DND-41 (cell line): ENCODE measurements at regions not wholly inside any gene's neighbourhood (a gene's known extent, or its start where the extent isn't known, plus 50 kb on each side); places are given as distances from the start of the nearest gene placed in this dataset.

ENCODE experiments used
- ATAC-seq: fragments of 200-7000 bp; cut with Tn5 transposase; 3 replicates; pipeline ENCODE4 v1.9.1; 2021; ENCODE audit warnings: low read depth; ENCODE audit not compliant: insufficient read depth
- DNase-seq: peaks from one replicate; pipeline ENCODE4 v3.0.0-alpha.2; 2020
- H2AFZ ChIP-seq: 2 replicates; pipeline ENCODE4 v1.6.0; 2012; ENCODE audit warnings: low read depth, low read length
- H3K27ac ChIP-seq: 2 replicates; pipeline ENCODE4 v1.5.1; 2012; ENCODE audit warnings: low read length, inconsistent platforms
- H3K27me3 ChIP-seq: fragments of 200-600 bp; sonication (generic); 2 replicates; pipeline ENCODE4 v1.6.0; 2012; ENCODE audit warnings: low read length, mild to moderate bottlenecking, inconsistent platforms; ENCODE audit not compliant: insufficient read depth, poor library complexity
- H3K36me3 ChIP-seq: 2 replicates; pipeline ENCODE4 v1.5.1; 2012; ENCODE audit warnings: low read length, inconsistent platforms; ENCODE audit not compliant: insufficient read depth
- H3K4me1 ChIP-seq: 2 replicates; pipeline ENCODE4 v1.5.1; 2012; ENCODE audit warnings: mild to moderate bottlenecking, low read length; ENCODE audit not compliant: insufficient read depth
- H3K4me2 ChIP-seq: 2 replicates; pipeline ENCODE4 v1.6.0; 2012; ENCODE audit warnings: mild to moderate bottlenecking, moderate library complexity, low read length, inconsistent platforms; ENCODE audit not compliant: insufficient read depth
- H3K4me3 ChIP-seq, 2 experiments: fragments of 200-600 bp in 1 of 2; shearing (Covaris generic) in 1 of 2; 2 replicates each; pipeline ENCODE4 v1.5.1; 2012 to 2016; ENCODE audit warnings: inconsistent platforms in 2 of 2, low read length in 2 of 2, mild to moderate bottlenecking in 2 of 2, low read depth in 1 of 2, moderate library complexity in 1 of 2
- H3K79me2 ChIP-seq: 2 replicates; pipeline ENCODE4 v1.6.0; 2012; ENCODE audit warnings: low read length, inconsistent platforms; ENCODE audit not compliant: insufficient read depth
- H3K9ac ChIP-seq: 2 replicates; pipeline ENCODE4 v1.6.0; 2012; ENCODE audit warnings: low read depth, mild to moderate bottlenecking, inconsistent platforms, low read length, moderate library complexity
- H3K9me3 ChIP-seq: 2 replicates; pipeline ENCODE4 v1.5.1; 2012; ENCODE audit warnings: low read length, moderate library complexity, mild to moderate bottlenecking, inconsistent platforms; ENCODE audit not compliant: insufficient read depth, severe bottlenecking
- H4K20me1 ChIP-seq: 2 replicates; pipeline ENCODE4 v1.6.0; 2012; ENCODE audit warnings: low read length; ENCODE audit not compliant: insufficient read depth
- EZH2 ChIP-seq: IDR thresholded peaks from 3 replicates; pipeline ENCODE4 v1.6.1; 2012; ENCODE audit warnings: borderline replicate concordance, low read depth, mild to moderate bottlenecking, moderate library complexity, low read length, inconsistent platforms; ENCODE audit not compliant: severe bottlenecking
- TF ChIP-seq, protein P1 (sequence below): IDR thresholded peaks from 2 replicates; pipeline ENCODE4 v1.5.1; 2012; ENCODE audit warnings: borderline replicate concordance, low read length, moderate library complexity, mild to moderate bottlenecking; ENCODE audit not compliant: poor library complexity, severe bottlenecking; ENCODE audit errors: extremely low read depth

DNA sequence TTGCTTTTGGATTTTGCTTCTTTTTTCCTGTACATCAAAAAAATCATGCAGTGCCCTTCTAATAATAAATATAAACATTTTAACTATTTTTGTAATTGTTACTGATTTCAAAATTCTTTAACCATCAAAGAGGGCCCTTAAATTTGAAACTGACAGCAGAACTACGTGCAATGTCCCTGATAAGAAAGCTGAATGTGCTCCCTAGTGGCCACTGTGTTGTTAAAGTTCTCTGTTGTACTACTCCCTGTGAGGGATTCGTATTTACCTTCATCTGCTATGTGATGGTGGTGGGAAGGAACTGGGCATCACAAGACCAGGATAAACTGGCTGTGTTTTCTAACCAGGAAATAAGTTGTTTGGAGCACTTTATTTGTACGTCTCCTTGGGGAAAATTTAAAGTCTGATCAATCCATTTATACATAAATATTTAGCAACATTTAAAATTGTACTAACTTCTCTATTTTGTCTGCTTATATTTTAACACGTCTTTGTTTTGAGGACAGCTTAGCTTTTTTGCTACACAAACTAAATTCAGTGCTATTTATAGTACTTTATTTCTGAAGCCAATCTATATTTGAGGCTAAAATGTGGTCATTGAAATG lies 322.4 kb downstream of the HGF start:
- H3K27ac ChIP-seq = no peak overlapping the region
- H3K4me2 ChIP-seq = no peak overlapping the region
- no peak overlapping the region for H2AFZ ChIP-seq
- no peak overlapping the region for H3K9ac ChIP-seq
- H3K4me3 ChIP-seq = no peak overlapping the region
- no peaks in the 10 kb centered on the region for H3K9me3 ChIP-seq
- ATAC-seq = no peak
- H3K27me3 ChIP-seq = no peaks in the 10 kb centered on the region
- no peak for DNase-seq
- TF ChIP-seq, protein P1, sequence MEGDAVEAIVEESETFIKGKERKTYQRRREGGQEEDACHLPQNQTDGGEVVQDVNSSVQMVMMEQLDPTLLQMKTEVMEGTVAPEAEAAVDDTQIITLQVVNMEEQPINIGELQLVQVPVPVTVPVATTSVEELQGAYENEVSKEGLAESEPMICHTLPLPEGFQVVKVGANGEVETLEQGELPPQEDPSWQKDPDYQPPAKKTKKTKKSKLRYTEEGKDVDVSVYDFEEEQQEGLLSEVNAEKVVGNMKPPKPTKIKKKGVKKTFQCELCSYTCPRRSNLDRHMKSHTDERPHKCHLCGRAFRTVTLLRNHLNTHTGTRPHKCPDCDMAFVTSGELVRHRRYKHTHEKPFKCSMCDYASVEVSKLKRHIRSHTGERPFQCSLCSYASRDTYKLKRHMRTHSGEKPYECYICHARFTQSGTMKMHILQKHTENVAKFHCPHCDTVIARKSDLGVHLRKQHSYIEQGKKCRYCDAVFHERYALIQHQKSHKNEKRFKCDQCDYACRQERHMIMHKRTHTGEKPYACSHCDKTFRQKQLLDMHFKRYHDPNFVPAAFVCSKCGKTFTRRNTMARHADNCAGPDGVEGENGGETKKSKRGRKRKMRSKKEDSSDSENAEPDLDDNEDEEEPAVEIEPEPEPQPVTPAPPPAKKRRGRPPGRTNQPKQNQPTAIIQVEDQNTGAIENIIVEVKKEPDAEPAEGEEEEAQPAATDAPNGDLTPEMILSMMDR = peak; percentile 25
- TF ChIP-seq EZH2 = no peak
- H3K79me2 ChIP-seq = no peaks in the 10 kb centered on the region
- no peaks in the 10 kb centered on the region for H3K36me3 ChIP-seq
- H4K20me1 ChIP-seq = no peaks in the 10 kb centered on the region
- no peaks in the 10 kb centered on the region for H3K4me1 ChIP-seq

- H3K27me3 ChIP-seq = no peaks in the 10 kb centered on the region
- no peaks in the 10 kb centered on the region for H3K36me3 ChIP-seq
- no peaks in the 10 kb centered on the region for H3K79me2 ChIP-seq
- no peak overlapping the region for H3K4me3 ChIP-seq
- no peak for TF ChIP-seq EZH2
- TF ChIP-seq, protein P1 = no peak
- DNase-seq (no peak), ATAC-seq (no peak)
- no peak overlapping the region for H2AFZ ChIP-seq
- no peaks in the 10 kb centered on the region for H3K9me3 ChIP-seq
- H3K9ac ChIP-seq = no peak overlapping the region
- no peaks in the 10 kb centered on the region for H4K20me1 ChIP-seq
- no peak overlapping the region for H3K27ac ChIP-seq
- no peaks in the 10 kb centered on the region for H3K4me1 ChIP-seq
- H3K4me2 ChIP-seq = no peak overlapping the region
These were observed 323.6 kb downstream of the HGF start for GRCh38 chr7:81446212-81446611.

DNA sequence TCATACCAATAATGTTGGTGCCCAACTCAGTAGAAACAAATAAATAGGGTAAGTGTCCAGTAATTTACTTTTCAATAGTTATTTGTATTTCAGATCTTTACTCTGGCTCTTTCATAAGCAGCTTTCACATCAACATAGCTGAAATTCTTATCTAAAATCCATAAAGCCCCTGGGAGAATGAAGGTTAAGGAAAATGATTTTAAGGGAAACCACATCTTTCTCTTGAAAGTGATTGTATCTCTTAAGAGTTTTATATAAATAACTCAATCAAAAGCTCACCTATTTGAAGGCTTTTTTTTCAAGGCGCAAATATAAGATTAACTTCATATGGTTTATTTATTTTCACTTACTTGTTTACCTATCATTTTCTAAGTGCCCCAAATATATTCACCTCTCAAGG lies 324.4 kb downstream of the HGF start:
- Histone ChIP-seq H3K9me3 (no peaks in the 10 kb centered on the region), H4K20me1 (no peaks in the 10 kb centered on the region), H3K4me3 (no peak overlapping the region), H3K4me1 (no peaks in the 10 kb centered on the region), H3K4me2 (no peak overlapping the region), H2AFZ (no peak overlapping the region), H3K27me3 (no peaks in the 10 kb centered on the region), H3K36me3 (no peaks in the 10 kb centered on the region), H3K79me2 (no peaks in the 10 kb centered on the region), H3K9ac (no peak overlapping the region), H3K27ac (no peak overlapping the region)
- ATAC-seq (no peak), DNase-seq (no peak)
- TF ChIP-seq, protein P1 = no peak
- no peak for TF ChIP-seq EZH2
